NB4 (cell line): ENCODE measurements at regions not wholly inside any gene's neighbourhood (a gene's known extent, or its start where the extent isn't known, plus 50 kb on each side); places are given as distances from the start of the nearest gene placed in this dataset.

ENCODE experiments used
- CTCF ChIP-seq: IDR thresholded peaks from one replicate; pipeline ENCODE4 v1.5.1; 2012; ENCODE audit warnings: low read depth, low read length
- MAX ChIP-seq: IDR thresholded peaks from 2 replicates; pipeline ENCODE4 v1.6.1; 2011; ENCODE audit warnings: low read depth, low read length

GRCh38 chr6:78020586-78020985 is 367.7 kb downstream of the MEI4 start:
- TF ChIP-seq CTCF (no peak), MAX (no peak)
